ENCODE measurements at regions not wholly inside any gene's neighbourhood (a gene's known extent, or its start where the extent isn't known, plus 50 kb on each side); places are given as distances from the start of the nearest gene placed in this dataset.

- WGBS (ENCODE audit: insufficient coverage), result 64% methylated on average over 2 of the region's 4 CpGs
- Histone ChIP-seq H3K27me3 (ENCODE audit: control insufficient read depth, insufficient read depth, low read length) (no peaks in the 10 kb centered on the region), H3K27ac (ENCODE audit: low read length) (no peak overlapping the region), H3K9me3 (replicated peaks; ENCODE audit: control insufficient read depth, low read depth, low read length) (no peaks in the 10 kb centered on the region), H3K4me1 (ENCODE audit: control insufficient read depth, insufficient read depth, low read length) (no peaks in the 10 kb centered on the region), H3K36me3 (ENCODE audit: control insufficient read depth, insufficient read depth, low read length) (no peaks in the 10 kb centered on the region), H3K4me3 (ENCODE audit: low read length) (no peak overlapping the region)
- DNase-seq, result peak; percentile 4
Measured at GRCh38 chr4:189092581-189092980, 848.1 kb upstream of the FRG1 start.

DNA sequence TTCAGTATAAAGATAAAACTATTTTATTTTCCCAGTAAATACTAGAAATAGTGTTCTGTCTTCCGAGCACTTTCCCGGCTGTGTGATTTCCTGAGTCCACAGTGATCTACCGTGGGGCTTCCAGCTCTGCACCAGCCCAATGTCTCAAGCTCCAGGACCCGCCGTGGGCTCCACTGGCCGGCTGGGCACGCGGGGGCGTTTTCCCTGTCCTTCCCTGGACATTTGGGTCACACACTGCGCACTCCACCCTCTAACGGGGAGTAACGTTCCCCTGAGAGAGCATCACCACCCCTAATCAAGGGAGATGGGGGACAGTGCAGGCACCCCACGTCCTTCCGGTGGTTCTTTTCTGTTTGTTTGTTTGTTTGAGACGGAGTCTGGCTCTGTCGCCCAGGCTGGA lies 844.6 kb upstream of the FRG1 start:
- H3K9me3 ChIP-seq (replicated peaks; ENCODE audit: control insufficient read depth, low read depth, low read length), result no peaks in the 10 kb centered on the region
- no peak overlapping the region for H3K27ac ChIP-seq (ENCODE audit: low read length)
- WGBS (ENCODE audit: insufficient coverage), result 95% methylated on average over 10 of the region's 16 CpGs
- H3K36me3 ChIP-seq (ENCODE audit: control insufficient read depth, insufficient read depth, low read length), result no peaks in the 10 kb centered on the region
- no peaks in the 10 kb centered on the region for H3K4me1 ChIP-seq (ENCODE audit: control insufficient read depth, insufficient read depth, low read length)
- H3K4me3 ChIP-seq (ENCODE audit: low read length), result no peak overlapping the region
- H3K27me3 ChIP-seq (ENCODE audit: control insufficient read depth, insufficient read depth, low read length), result no peaks in the 10 kb centered on the region
- DNase-seq, result no peak

DNA sequence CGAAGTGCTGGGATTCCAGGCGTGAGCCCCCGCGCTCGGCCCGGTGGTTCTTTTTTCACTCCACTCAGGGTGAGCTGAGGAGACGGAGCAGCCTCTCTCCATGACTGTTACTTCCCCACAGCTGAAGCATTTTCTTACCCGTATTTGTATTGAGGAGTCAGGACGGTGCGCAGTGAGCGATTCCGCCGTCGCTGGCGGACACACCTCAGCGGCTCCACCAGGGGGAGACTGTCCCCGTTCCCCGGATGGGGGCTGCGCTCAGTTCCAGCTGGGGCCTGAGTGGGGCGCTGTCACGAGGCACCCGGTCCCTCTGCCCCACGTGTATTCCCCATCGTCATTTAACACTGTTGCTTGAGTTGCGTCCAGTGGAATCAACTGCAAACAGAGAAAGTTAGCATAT lies 844.0 kb upstream of the FRG1 start:
- H3K9me3 ChIP-seq (replicated peaks; ENCODE audit: control insufficient read depth, low read depth, low read length), result no peaks in the 10 kb centered on the region
- H3K27ac ChIP-seq (ENCODE audit: low read length), result no peak overlapping the region
- H3K4me3 ChIP-seq (ENCODE audit: low read length), result no peak overlapping the region
- no peak for DNase-seq
- H3K4me1 ChIP-seq (ENCODE audit: control insufficient read depth, insufficient read depth, low read length), result no peaks in the 10 kb centered on the region
- WGBS (ENCODE audit: insufficient coverage), result 91% methylated on average over 24 of the region's 25 CpGs
- no peaks in the 10 kb centered on the region for H3K36me3 ChIP-seq (ENCODE audit: control insufficient read depth, insufficient read depth, low read length)
- H3K27me3 ChIP-seq (ENCODE audit: control insufficient read depth, insufficient read depth, low read length), result no peaks in the 10 kb centered on the region

DNA sequence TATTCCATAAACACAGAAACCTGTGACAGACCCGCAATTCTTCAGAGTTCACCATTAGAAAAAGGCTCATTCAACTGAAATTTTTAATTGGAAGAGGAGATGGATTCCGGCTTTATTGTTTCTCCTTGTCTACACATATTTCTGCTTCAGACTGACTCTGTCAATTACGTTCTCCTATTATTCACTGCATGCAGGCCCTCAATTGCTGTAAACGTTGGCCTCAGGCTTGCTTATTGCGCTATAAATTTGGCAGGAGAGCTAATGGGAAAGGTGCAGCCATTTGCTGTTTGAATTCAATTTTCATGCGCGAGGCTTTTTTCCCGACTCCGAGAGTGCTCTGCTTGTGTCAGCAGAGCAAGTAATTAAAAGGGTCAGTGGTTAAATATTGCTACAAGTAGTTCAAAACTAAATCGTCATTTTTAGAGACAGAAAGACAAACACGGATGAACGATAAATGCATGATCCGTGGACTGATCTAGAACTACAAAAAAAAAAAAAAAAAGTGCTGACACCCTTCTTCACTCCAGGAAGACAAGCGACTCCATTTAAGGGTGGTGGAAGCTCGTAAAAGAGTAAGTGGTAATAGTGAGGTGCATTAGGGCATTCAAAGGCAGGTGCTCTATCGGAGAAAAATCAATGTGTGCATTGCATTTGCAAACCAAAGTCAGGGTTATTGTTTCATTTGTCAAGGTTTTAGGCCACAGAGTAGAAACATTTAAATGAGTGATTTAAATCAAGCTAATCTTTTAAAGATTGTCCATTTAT lies 841.6 kb upstream of the FRG1 start:
- H3K4me1 ChIP-seq (ENCODE audit: control insufficient read depth, insufficient read depth, low read length), result no peaks in the 10 kb centered on the region
- H3K27me3 ChIP-seq (ENCODE audit: control insufficient read depth, insufficient read depth, low read length), result no peaks in the 10 kb centered on the region
- no peak overlapping the region for H3K4me3 ChIP-seq (ENCODE audit: low read length)
- no peaks in the 10 kb centered on the region for H3K9me3 ChIP-seq (replicated peaks; ENCODE audit: control insufficient read depth, low read depth, low read length)
- no peak overlapping the region for H3K27ac ChIP-seq (ENCODE audit: low read length)
- no peak for DNase-seq
- H3K36me3 ChIP-seq (ENCODE audit: control insufficient read depth, insufficient read depth, low read length), result no peaks in the 10 kb centered on the region
- 66% methylated on average over 9 of the region's 16 CpGs for WGBS (ENCODE audit: insufficient coverage)

- WGBS (ENCODE audit: insufficient coverage), result 57% methylated on average over 9 of the region's 11 CpGs
- Histone ChIP-seq H3K4me3 (ENCODE audit: low read length) (no peak overlapping the region), H3K36me3 (ENCODE audit: control insufficient read depth, insufficient read depth, low read length) (no peaks in the 10 kb centered on the region), H3K27me3 (ENCODE audit: control insufficient read depth, insufficient read depth, low read length) (no peaks in the 10 kb centered on the region), H3K9me3 (replicated peaks; ENCODE audit: control insufficient read depth, low read depth, low read length) (no peaks in the 10 kb centered on the region), H3K27ac (ENCODE audit: low read length) (no peak overlapping the region), H3K4me1 (ENCODE audit: control insufficient read depth, insufficient read depth, low read length) (no peaks in the 10 kb centered on the region)
- DNase-seq, result no peak
Measured at GRCh38 chr4:189113389-189113888, 827.2 kb upstream of the FRG1 start.

GRCh38 chr4:189117426-189117825 lies 823.2 kb upstream of the FRG1 start:
- Histone ChIP-seq H3K36me3 (ENCODE audit: control insufficient read depth, insufficient read depth, low read length) (no peaks in the 10 kb centered on the region), H3K27me3 (ENCODE audit: control insufficient read depth, insufficient read depth, low read length) (no peaks in the 10 kb centered on the region), H3K9me3 (replicated peaks; ENCODE audit: control insufficient read depth, low read depth, low read length) (no peaks in the 10 kb centered on the region), H3K4me1 (ENCODE audit: control insufficient read depth, insufficient read depth, low read length) (no peaks in the 10 kb centered on the region), H3K4me3 (ENCODE audit: low read length) (no peak overlapping the region), H3K27ac (ENCODE audit: low read length) (no peak overlapping the region)
- DNase-seq, result no peak
- no CpG with 5 or more reads among the region's 1 CpG for whole genome bisulfite sequencing (ENCODE audit: insufficient coverage)

DNA sequence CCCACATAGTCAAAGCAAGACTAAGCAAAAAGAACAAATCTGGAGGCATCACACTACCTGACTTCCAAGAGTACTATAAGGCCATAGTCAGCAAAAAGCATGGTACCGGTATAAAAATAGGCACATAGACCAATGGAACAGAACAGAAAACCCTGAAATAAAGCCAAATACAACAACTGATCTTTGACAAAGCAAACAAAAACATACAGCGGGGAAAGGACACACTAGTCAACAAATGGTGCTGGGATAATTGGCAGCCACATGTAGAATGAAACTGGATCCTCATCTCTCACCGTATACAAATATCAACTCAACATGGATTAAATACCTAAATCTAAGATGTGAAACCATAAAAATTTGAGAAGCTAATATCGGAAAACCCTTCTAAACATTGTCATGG lies 819.3 kb upstream of the FRG1 start:
- Histone ChIP-seq H3K27ac (ENCODE audit: low read length) (no peak overlapping the region), H3K4me1 (ENCODE audit: control insufficient read depth, insufficient read depth, low read length) (no peaks in the 10 kb centered on the region), H3K4me3 (ENCODE audit: low read length) (no peak overlapping the region), H3K9me3 (replicated peaks; ENCODE audit: control insufficient read depth, low read depth, low read length) (no peaks in the 10 kb centered on the region), H3K27me3 (ENCODE audit: control insufficient read depth, insufficient read depth, low read length) (no peaks in the 10 kb centered on the region), H3K36me3 (ENCODE audit: control insufficient read depth, insufficient read depth, low read length) (no peaks in the 10 kb centered on the region)
- WGBS (ENCODE audit: insufficient coverage), result no CpG with 5 or more reads among the region's 4 CpGs
- DNase-seq, result no peak

- no peaks in the 10 kb centered on the region for H3K9me3 ChIP-seq (replicated peaks; ENCODE audit: control insufficient read depth, low read depth, low read length)
- H3K27me3 ChIP-seq (ENCODE audit: control insufficient read depth, insufficient read depth, low read length), result no peaks in the 10 kb centered on the region
- H3K4me1 ChIP-seq (ENCODE audit: control insufficient read depth, insufficient read depth, low read length), result no peaks in the 10 kb centered on the region
- no peak overlapping the region for H3K4me3 ChIP-seq (ENCODE audit: low read length)
- peak; percentile 68 for DNase-seq
- no peaks in the 10 kb centered on the region for H3K36me3 ChIP-seq (ENCODE audit: control insufficient read depth, insufficient read depth, low read length)
- WGBS (ENCODE audit: insufficient coverage), result 0% methylated on average over 2 of the region's 10 CpGs
- no peak overlapping the region for H3K27ac ChIP-seq (ENCODE audit: low read length)
Measured at GRCh38 chr4:189124149-189124758, 816.4 kb upstream of the FRG1 start.

DNA sequence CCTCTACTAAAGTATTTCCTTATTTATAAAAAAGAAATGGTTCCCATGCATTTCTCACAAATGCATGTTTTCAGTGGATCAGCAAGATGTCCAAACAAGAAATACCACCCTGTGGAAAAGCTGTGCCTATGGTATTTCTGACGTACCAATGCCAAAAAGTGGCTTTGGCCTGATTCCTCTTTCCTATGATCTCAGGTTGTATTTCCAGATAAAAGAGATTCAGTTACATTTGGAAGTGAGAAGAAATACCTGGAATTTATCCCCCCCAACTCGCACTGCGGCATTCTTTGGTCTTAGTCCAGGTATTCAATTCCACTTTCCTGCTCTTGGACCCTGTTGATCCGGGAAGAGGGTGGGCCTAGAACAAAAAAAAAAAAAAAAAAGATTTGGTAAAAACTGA lies 815.9 kb upstream of the FRG1 start:
- Histone ChIP-seq H3K27me3 (ENCODE audit: control insufficient read depth, insufficient read depth, low read length) (no peaks in the 10 kb centered on the region), H3K36me3 (ENCODE audit: control insufficient read depth, insufficient read depth, low read length) (no peaks in the 10 kb centered on the region), H3K9me3 (replicated peaks; ENCODE audit: control insufficient read depth, low read depth, low read length) (no peaks in the 10 kb centered on the region), H3K27ac (ENCODE audit: low read length) (no peak overlapping the region), H3K4me3 (ENCODE audit: low read length) (no peak overlapping the region), H3K4me1 (ENCODE audit: control insufficient read depth, insufficient read depth, low read length) (no peaks in the 10 kb centered on the region)
- WGBS (ENCODE audit: insufficient coverage), result no CpG with 5 or more reads among the region's 4 CpGs
- peak; percentile 10 for DNase-seq

DNA sequence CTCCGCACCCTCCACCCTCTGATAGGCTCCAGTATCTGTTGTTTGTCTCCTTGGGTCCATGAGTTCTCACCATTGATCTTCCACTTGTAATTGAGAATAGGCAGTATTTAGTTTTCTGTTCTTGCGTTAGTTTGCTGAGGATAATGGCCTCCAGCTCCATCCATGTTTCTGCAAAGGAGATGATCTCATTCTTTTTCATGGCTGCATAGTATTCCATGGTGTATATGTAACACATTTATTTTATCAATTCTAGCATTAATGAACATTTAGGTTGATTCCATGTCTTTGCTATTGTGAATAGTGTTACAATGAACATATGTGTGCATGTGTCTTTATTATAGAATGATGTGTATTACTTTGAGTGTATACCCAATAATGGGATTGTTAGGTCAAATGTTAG lies 814.6 kb upstream of the FRG1 start:
- Histone ChIP-seq H3K27ac (ENCODE audit: low read length) (no peak overlapping the region), H3K27me3 (ENCODE audit: control insufficient read depth, insufficient read depth, low read length) (no peaks in the 10 kb centered on the region), H3K4me1 (ENCODE audit: control insufficient read depth, insufficient read depth, low read length) (no peaks in the 10 kb centered on the region), H3K9me3 (replicated peaks; ENCODE audit: control insufficient read depth, low read depth, low read length) (no peaks in the 10 kb centered on the region), H3K36me3 (ENCODE audit: control insufficient read depth, insufficient read depth, low read length) (no peaks in the 10 kb centered on the region), H3K4me3 (ENCODE audit: low read length) (no peak overlapping the region)
- no CpG with 5 or more reads among the region's 2 CpGs for WGBS (ENCODE audit: insufficient coverage)
- no peak for DNase-seq
